ENCODE measurements at regions not wholly inside any gene's neighbourhood (a gene's known extent, or its start where the extent isn't known, plus 50 kb on each side); places are given as distances from the start of the nearest gene placed in this dataset.

- no peak for TF ChIP-seq CTCF (IDR thresholded peaks at IDR 0.05; ENCODE audit: low read depth, low read length)
- no peak for TF ChIP-seq MYC (IDR thresholded peaks at IDR 0.05; ENCODE audit: low read depth, low read length)
Observed at GRCh38 chr9:26539867-26540493, 352.6 kb downstream of the CAAP1 start.
